Thyroid gland (tissue), 4 donors: ENCODE measurements at regions not wholly inside any gene's neighbourhood (a gene's known extent, or its start where the extent isn't known, plus 50 kb on each side); places are given as distances from the start of the nearest gene placed in this dataset.

Experiments used
- DNase-seq, 2 donors: peaks; one replicate each; pipeline ENCODE4 v3.0.0-alpha.2; 2019
- H3K27ac ChIP-seq, 3 donors: fragments of 200-600 bp; sonication (generic); 1 replicate in 2 of 3; 2 replicates in 1 of 3; pipeline ENCODE4 v1.5.1; 2016 to 2019; ENCODE audit warnings: mild to moderate bottlenecking in 1 of 3, moderate library complexity in 1 of 3
- H3K27me3 ChIP-seq: fragments of 200-600 bp; sonication (generic); one replicate; pipeline ENCODE4 v1.5.1; 2019
- H3K36me3 ChIP-seq, 2 donors: fragments of 200-600 bp; sonication (generic); one replicate each; pipeline ENCODE4 v1.5.1; 2016 to 2019
- H3K4me1 ChIP-seq, 2 donors: fragments of 200-600 bp; sonication (generic); one replicate each; pipeline ENCODE4 v1.5.1; 2017 to 2019
- H3K4me3 ChIP-seq, 3 donors: fragments of 200-600 bp; sonication (generic); replicated peaks in 1 of 3; 1 replicate in 2 of 3; 2 replicates in 1 of 3; pipeline ENCODE4 v1.5.1; 2016; ENCODE audit warnings: mild to moderate bottlenecking in 1 of 3
- H3K9me3 ChIP-seq: fragments of 200-600 bp; sonication (generic); one replicate; pipeline ENCODE4 v1.5.1; 2017
- POLR2A ChIP-seq, 2 donors: fragments of 450-650 bp; IDR thresholded peaks; one replicate each; pipeline ENCODE4 v1.6.1; 2017; ENCODE audit warnings: antibody characterized with exemption in 2 of 2, mild to moderate bottlenecking in 2 of 2, moderate library complexity in 1 of 2
- WGBS, 2 donors: methylation state at CpG; one replicate each; pipeline ENCODE4 v1.1.5; 2017; 5-methylcytosine and 5-hydroxymethylcytosine counted together
- intact Hi-C: fragments of 100-400 bp; cut with DNase I; formaldehyde crosslinking; loops from one replicate; pipeline ENCODE4 v1.15.1; 2023
- TF ChIP-seq, protein P1 (sequence below), 6 experiments: fragments of 200-600 bp in 3 of 6; fragments of 450-650 bp in 3 of 6; sonication (generic) in 3 of 6; IDR thresholded peaks; one replicate each; pipeline ENCODE4 v1.5.1; 2016 to 2019; ENCODE audit warnings: antibody characterized with exemption in 6 of 6, mild to moderate bottlenecking in 2 of 6, inconsistent platforms in 1 of 6, moderate library complexity in 1 of 6

DNA sequence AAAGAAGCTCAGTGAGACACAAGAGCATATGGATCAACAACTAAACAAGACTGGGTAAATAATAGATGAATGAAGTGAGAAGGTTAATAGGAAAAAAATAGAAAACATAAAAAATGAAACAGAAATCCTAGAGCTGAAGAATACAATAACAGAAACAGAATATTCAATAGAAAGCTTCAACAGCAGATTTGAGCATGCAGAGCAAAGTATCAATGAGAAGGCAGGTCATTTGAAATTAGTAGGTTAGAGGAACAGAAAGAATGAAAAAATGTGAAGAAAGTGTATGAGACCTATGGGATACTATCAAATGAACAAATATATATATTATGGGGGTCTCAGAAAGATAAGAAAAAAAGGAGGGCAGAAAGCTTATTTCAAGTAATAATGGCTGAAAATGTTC is 362.9 kb upstream of the POU3F2 start:
- H3K4me3 ChIP-seq = no peak overlapping the region
- TF ChIP-seq POLR2A (IDR thresholded peaks at IDR 0.05) = no peak
- TF ChIP-seq, protein P1, sequence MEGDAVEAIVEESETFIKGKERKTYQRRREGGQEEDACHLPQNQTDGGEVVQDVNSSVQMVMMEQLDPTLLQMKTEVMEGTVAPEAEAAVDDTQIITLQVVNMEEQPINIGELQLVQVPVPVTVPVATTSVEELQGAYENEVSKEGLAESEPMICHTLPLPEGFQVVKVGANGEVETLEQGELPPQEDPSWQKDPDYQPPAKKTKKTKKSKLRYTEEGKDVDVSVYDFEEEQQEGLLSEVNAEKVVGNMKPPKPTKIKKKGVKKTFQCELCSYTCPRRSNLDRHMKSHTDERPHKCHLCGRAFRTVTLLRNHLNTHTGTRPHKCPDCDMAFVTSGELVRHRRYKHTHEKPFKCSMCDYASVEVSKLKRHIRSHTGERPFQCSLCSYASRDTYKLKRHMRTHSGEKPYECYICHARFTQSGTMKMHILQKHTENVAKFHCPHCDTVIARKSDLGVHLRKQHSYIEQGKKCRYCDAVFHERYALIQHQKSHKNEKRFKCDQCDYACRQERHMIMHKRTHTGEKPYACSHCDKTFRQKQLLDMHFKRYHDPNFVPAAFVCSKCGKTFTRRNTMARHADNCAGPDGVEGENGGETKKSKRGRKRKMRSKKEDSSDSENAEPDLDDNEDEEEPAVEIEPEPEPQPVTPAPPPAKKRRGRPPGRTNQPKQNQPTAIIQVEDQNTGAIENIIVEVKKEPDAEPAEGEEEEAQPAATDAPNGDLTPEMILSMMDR (IDR thresholded peaks at IDR 0.05) = no peak
- intact Hi-C loops = no loop called here
- no peaks in the 10 kb centered on the region for H3K27me3 ChIP-seq
- no peak overlapping the region for H3K27ac ChIP-seq
- DNase-seq = no peak
- no peaks in the 10 kb centered on the region for H3K36me3 ChIP-seq
- no peaks in the 10 kb centered on the region for H3K4me1 ChIP-seq
- no peaks in the 10 kb centered on the region for H3K9me3 ChIP-seq

DNA sequence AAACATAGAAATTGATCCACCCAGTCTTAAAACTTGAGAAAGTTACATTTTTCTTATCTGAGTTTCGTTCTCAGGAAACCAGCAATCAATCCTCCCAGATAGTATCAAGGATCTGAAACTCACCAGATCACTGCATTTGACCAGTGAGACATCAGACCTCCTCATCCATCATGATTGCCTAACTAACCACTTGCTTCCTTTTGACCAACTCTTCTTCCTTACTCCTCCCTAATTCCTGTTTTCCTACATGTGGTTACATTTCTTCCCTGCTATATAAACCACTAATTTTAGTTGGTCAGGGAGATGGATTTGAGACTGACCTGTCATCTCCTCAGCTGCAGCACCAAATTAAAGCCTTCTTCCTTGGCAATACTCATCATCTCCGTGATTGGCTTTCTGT is 357.1 kb upstream of the POU3F2 start:
- no peaks in the 10 kb centered on the region for H3K4me1 ChIP-seq
- no peaks in the 10 kb centered on the region for H3K27me3 ChIP-seq
- no peak overlapping the region for H3K27ac ChIP-seq
- H3K36me3 ChIP-seq = no peaks in the 10 kb centered on the region
- no peak for DNase-seq
- TF ChIP-seq, protein P1 (IDR thresholded peaks at IDR 0.05) = no peak
- TF ChIP-seq POLR2A (IDR thresholded peaks at IDR 0.05) = no peak
- WGBS, 2 donors = 71 to 76% methylated on average over 2 of the region's 2 CpGs
- intact Hi-C loops = no loop called here
- no peaks in the 10 kb centered on the region for H3K9me3 ChIP-seq
- no peak overlapping the region for H3K4me3 ChIP-seq

DNA sequence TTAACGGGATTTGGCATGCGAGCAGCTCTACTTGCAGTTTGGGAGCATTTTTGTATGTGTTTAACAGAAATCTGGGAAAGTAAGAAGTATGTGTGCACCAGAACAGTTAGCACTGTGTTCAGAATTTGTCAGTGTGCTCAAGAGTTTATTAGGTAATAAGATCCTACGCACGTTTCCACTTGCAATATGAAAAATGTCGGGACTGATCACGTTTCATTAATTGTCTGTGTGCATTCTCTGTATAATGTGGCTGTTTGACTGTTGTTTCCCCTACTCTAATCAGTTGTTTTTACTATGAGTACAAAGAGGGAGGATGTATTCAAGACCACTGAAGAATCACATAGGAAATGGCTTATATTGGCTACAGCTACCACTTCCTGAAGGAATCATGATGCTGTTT is 349.7 kb upstream of the POU3F2 start:
- Histone ChIP-seq H3K4me3 (no peak overlapping the region), H3K27me3 (no peaks in the 10 kb centered on the region), H3K36me3 (no peaks in the 10 kb centered on the region), H3K4me1 (no peaks in the 10 kb centered on the region), H3K9me3 (no peaks in the 10 kb centered on the region), H3K27ac (no peak overlapping the region)
- TF ChIP-seq POLR2A (IDR thresholded peaks at IDR 0.05) = no peak
- TF ChIP-seq, protein P1 (IDR thresholded peaks at IDR 0.05) = no peak
- intact Hi-C loops = no loop called here
- DNase-seq = no peak
- WGBS, 2 donors = 67 to 72% methylated on average over 6 of the region's 6 CpGs

DNA sequence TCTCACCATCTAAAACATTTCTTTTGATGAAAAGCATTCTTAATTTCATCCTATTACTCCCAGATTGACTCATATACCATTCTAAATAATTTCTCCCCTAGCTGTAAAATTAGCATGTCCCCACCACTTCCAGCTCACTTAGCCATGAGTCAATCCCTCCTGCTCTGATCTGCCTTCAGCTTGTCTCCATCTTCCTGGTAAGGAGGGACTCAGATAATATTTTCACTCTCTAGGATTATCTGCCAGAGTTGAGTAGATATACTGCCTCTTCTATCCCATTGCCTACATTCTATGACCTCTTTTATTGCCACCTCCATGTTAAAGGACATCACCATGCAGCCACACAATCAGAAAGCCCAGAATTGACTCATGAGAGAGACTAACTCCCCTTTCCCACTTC is 348.8 kb upstream of the POU3F2 start:
- Histone ChIP-seq H3K27me3 (no peaks in the 10 kb centered on the region), H3K27ac (no peak overlapping the region), H3K4me1 (no peaks in the 10 kb centered on the region), H3K36me3 (no peaks in the 10 kb centered on the region), H3K4me3 (no peak overlapping the region), H3K9me3 (no peaks in the 10 kb centered on the region)
- DNase-seq = no peak
- TF ChIP-seq, protein P1 (IDR thresholded peaks at IDR 0.05) = no peak
- TF ChIP-seq POLR2A (IDR thresholded peaks at IDR 0.05) = no peak
- intact Hi-C loops = no loop called here

DNA sequence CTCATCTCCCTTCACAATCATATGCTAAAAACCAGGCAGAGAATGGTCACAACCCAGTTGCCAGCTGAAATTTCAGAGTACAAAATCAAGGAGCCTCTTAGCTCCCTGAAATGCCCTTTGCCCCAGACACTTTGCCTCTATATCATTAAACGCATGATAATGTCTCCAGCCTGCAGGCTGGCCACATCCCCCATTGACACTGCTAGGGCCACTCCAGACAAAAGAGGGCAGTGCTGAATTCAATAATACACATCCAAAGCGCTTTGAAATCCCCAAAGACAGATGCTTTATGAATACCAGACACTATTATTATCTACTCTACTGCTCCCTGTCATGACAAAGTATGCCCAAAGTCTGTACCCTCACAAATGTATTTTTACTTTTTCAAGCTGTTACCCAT is 348.3 kb upstream of the POU3F2 start:
- DNase-seq = no peak
- Histone ChIP-seq H3K36me3 (no peaks in the 10 kb centered on the region), H3K27me3 (no peaks in the 10 kb centered on the region), H3K4me3 (no peak overlapping the region), H3K27ac (no peak overlapping the region), H3K9me3 (no peaks in the 10 kb centered on the region), H3K4me1 (no peaks in the 10 kb centered on the region)
- WGBS, 2 donors = 49 to 56% methylated on average over 2 of the region's 2 CpGs
- intact Hi-C loops = no loop called here
- TF ChIP-seq, protein P1 (IDR thresholded peaks at IDR 0.05) = no peak
- no peak for TF ChIP-seq POLR2A (IDR thresholded peaks at IDR 0.05)
